ENCODE measurements at regions not wholly inside any gene's neighbourhood (a gene's known extent, or its start where the extent isn't known, plus 50 kb on each side); places are given as distances from the start of the nearest gene placed in this dataset.
A peak's percentile ranks its signal among the peaks of the same experiment; 100 is the strongest.
"Not testable (repeated sequence)": the region's sequence is repeated elsewhere in the genome, so short reads cannot be mapped to it uniquely, and the experiment has no call there.

GRCh38 chr17:77288115-77288619, 147.4 kb downstream of the SEC14L1 start:
- H3K4me1 ChIP-seq: peaks cover 45 to 63% (median 54%) of the 10 kb centered on the region in 4 donors
- intact Hi-C loops (cut with DNase I; ENCODE audit: low total_unique reads): no loop called here
- DNase-seq: peak in 1 of 2 donors; percentile 35
- H3K27ac ChIP-seq: peak overlapping the region; percentile 84 to 94 (median 93)
- H3K9me3 ChIP-seq: no peaks in the 10 kb centered on the region
- TF ChIP-seq POLR2AphosphoS5 (IDR thresholded peaks at IDR 0.05) (no peak), EP300 (IDR thresholded peaks at IDR 0.05) (no peak), POLR2A (IDR thresholded peaks at IDR 0.05) (no peak)
- TF ChIP-seq, protein P1, sequence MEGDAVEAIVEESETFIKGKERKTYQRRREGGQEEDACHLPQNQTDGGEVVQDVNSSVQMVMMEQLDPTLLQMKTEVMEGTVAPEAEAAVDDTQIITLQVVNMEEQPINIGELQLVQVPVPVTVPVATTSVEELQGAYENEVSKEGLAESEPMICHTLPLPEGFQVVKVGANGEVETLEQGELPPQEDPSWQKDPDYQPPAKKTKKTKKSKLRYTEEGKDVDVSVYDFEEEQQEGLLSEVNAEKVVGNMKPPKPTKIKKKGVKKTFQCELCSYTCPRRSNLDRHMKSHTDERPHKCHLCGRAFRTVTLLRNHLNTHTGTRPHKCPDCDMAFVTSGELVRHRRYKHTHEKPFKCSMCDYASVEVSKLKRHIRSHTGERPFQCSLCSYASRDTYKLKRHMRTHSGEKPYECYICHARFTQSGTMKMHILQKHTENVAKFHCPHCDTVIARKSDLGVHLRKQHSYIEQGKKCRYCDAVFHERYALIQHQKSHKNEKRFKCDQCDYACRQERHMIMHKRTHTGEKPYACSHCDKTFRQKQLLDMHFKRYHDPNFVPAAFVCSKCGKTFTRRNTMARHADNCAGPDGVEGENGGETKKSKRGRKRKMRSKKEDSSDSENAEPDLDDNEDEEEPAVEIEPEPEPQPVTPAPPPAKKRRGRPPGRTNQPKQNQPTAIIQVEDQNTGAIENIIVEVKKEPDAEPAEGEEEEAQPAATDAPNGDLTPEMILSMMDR (IDR thresholded peaks at IDR 0.05): no peak
- WGBS, 5 donors: 54 to 66% (median 61%) methylated on average over 10 to 17 of the region's 17 CpGs
- no peaks in the 10 kb centered on the region for H3K27me3 ChIP-seq
- H3K4me3 ChIP-seq: no peak overlapping the region
- no peaks in the 10 kb centered on the region for H3K36me3 ChIP-seq

DNA sequence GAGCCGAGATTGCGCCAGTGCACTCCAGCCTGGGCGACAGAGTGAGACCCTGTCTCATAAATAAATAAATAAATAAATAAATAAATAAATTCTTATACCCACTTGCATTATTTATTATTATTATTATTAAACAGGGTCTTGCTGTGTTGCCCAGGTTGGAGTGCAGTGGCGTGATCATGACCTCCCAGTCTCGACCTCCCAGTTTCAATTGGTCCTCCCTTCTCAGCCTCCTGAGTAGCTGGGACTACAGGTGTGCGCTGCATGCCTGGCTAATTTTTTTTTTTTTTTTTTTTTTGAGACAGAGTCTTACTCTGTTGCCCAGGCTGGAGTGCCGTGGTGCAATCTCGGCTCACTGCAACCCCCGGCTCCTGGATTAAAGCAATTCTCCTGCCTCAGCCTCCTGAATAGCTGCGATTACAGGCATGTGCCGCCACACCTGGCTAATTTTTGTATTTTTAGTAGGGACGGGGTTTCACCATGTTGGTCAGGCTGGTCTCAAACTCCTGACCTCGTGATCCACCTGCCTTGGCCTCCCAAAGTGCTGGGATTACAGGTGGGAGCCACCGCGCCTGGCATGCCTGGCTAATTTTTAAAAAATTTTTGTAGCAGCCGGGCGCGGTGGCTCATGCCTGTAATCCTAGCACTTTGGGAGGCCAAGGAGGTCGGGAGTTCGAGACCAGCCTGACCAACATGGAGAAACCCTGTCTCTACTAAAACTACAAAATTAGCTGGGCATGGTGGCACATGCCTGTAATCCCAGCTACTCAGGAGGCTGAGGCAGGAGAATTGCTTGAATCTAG, 150.2 kb downstream of the SEC14L1 start:
- H3K27ac ChIP-seq; H3K27me3 ChIP-seq; DNase-seq; H3K9me3 ChIP-seq; H3K4me3 ChIP-seq; intact Hi-C loops (cut with DNase I; ENCODE audit: low total_unique reads): not testable (repeated sequence)
- 94 to 97% (median 96%) methylated on average over 19 to 20 of the region's 20 CpGs for WGBS, 5 donors
- Histone ChIP-seq H3K36me3 (peaks cover 0 to 12% (median 6%) of the 10 kb centered on the region in 4 donors), H3K4me1 (peaks cover 24 to 35% (median 34%) of the 10 kb centered on the region in 4 donors)

DNA sequence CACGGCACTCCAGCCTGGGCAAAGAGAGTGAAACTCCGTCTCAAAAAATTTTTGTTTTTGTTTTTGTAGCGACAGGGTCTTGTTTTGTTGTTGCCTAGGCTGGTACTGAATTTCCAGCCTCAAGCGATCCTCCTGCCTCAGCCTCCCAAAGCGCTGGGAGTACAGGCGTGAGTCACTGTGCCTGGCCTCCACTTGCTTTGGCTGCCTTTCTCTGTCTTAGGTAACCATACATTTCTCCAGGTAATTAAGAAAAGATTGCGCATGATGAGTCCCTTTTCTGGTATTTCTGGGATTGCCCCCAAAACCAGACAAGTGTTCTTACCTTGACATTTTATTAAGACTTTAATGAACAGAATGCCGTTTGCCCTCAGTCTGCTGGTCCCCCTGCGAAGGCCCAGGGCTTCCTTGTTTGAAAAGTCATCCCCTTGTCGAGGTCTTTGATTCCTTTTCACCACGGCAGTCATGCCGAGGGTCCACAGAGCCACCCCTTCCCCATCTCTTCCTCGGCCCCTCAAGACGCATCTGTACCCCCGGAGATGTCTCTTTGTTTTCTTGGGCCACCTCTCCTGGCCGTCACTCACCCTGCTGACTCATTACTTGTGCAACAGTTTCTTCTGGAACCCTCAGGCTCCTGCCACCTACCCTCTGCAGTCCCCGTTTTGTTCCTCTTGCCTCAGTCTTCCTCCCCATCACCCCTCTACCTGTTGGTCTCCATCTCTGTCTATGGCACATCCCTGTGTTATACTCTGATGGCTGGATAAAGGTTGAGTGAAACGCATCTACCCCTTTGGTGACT, 151.0 kb downstream of the SEC14L1 start:
- peak in 1 of 2 donors; percentile 1 for DNase-seq
- TF ChIP-seq EP300 (IDR thresholded peaks at IDR 0.05): no peak
- no peak overlapping the region for H3K4me3 ChIP-seq
- peaks cover 16 to 27% (median 26%) of the 10 kb centered on the region in 4 donors for H3K4me1 ChIP-seq
- no peaks in the 10 kb centered on the region for H3K9me3 ChIP-seq
- intact Hi-C loops (cut with DNase I; ENCODE audit: low total_unique reads): no loop called here
- WGBS, 5 donors: 92 to 94% (median 93%) methylated on average over 18 of the region's 18 CpGs
- H3K27ac ChIP-seq: no peak overlapping the region
- no peaks in the 10 kb centered on the region for H3K27me3 ChIP-seq
- H3K36me3 ChIP-seq: peaks cover 0 to 13% (median 6%) of the 10 kb centered on the region in 4 donors

DNA sequence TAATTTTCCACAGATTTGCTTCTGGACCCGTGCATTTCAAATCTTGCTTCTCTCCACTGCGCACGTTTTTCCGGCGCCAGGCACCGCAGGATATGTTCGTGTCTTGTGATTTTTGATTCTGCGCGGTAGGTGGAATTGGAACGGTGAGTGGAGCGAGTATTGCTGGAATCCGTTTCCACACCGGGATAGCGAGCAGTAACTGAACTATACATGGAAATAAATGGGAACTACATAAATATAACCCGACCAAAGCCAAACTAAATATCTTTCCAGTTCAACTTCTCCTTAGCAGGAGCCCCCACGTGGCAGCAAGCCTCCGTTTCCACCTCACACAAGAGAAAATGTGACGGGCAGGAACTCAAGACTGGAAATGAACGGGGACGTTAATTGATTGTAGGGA, 154.0 kb downstream of the SEC14L1 start:
- Histone ChIP-seq H3K27me3 (no peaks in the 10 kb centered on the region), H3K9me3 (no peaks in the 10 kb centered on the region), H3K4me3 (no peak overlapping the region), H3K36me3 (peaks cover 0 to 13% (median 6%) of the 10 kb centered on the region in 4 donors), H3K4me1 (peaks cover 0 to 4% (median 2%) of the 10 kb centered on the region in 4 donors), H3K27ac (no peak overlapping the region)
- WGBS, 5 donors: 88 to 93% (median 93%) methylated on average over 20 of the region's 20 CpGs
- TF ChIP-seq EP300 (IDR thresholded peaks at IDR 0.05) (no peak), POLR2AphosphoS5 (IDR thresholded peaks at IDR 0.05) (no peak), POLR2A (IDR thresholded peaks at IDR 0.05) (no peak)
- TF ChIP-seq, protein P1 (IDR thresholded peaks at IDR 0.05): no peak
- intact Hi-C loops (cut with DNase I; ENCODE audit: low total_unique reads): no loop called here
- no peak for DNase-seq

DNA sequence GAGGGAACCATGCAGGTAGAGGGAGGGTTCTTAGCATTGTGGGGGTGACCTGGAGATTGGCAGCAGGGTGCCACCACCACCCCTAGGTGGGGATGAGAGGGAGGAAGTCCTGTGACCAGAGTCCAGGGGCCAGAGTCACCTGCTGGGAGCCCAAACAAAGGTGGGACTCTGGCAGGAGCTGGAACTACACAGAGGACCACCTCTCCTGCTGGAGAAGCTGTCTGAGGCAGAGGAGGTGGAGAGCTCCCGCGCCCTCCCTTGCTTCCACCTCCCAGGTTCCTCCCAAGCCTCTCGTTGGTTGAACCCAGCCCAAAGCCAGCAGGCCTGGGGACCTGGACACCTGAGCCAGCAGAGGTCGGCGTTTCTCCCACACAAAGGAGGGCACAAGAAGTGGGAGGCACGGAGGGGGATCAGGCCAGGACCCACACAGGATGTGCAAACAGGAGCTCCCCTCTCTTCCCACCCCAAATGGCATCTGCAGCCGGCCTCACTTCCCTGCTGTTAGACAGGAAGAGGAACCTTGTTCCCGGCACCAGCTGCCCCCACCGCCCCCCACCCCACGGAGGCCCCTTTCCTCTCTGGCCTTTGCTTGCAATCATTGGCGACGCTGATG, 154.6 kb downstream of the SEC14L1 start:
- Histone ChIP-seq H3K27me3 (no peaks in the 10 kb centered on the region), H3K4me1 (peaks cover 0 to 10% (median 2%) of the 10 kb centered on the region in 4 donors), H3K36me3 (peaks cover 0 to 13% (median 6%) of the 10 kb centered on the region in 4 donors), H3K9me3 (no peaks in the 10 kb centered on the region), H3K27ac (no peak overlapping the region), H3K4me3 (no peak overlapping the region)
- intact Hi-C loops (cut with DNase I; ENCODE audit: low total_unique reads): no loop called here
- 70 to 80% (median 79%) methylated on average over 6 to 12 of the region's 12 CpGs for WGBS, 5 donors
- TF ChIP-seq EP300 (IDR thresholded peaks at IDR 0.05): no peak
- TF ChIP-seq, protein P1 (IDR thresholded peaks at IDR 0.05): no peak
- TF ChIP-seq POLR2AphosphoS5 (IDR thresholded peaks at IDR 0.05): no peak
- DNase-seq: peak in 1 of 2 donors; percentile 6

Data from stomach (tissue), 8 donors.